CD4-positive, alpha-beta T cell treated with Interleukin-12 subunit alpha and Interleukin-12 subunit beta, for 1 hour (primary cell): ENCODE measurements at regions not wholly inside any gene's neighbourhood (a gene's known extent, or its start where the extent isn't known, plus 50 kb on each side); places are given as distances from the start of the nearest gene placed in this dataset.
"Not testable (repeated sequence)": the region's sequence is repeated elsewhere in the genome, so short reads cannot be mapped to it uniquely, and the experiment has no call there.

Experiments used
- DNase-seq: peaks from one replicate; pipeline ENCODE4 v3.0.0-alpha.2; 2020

DNA sequence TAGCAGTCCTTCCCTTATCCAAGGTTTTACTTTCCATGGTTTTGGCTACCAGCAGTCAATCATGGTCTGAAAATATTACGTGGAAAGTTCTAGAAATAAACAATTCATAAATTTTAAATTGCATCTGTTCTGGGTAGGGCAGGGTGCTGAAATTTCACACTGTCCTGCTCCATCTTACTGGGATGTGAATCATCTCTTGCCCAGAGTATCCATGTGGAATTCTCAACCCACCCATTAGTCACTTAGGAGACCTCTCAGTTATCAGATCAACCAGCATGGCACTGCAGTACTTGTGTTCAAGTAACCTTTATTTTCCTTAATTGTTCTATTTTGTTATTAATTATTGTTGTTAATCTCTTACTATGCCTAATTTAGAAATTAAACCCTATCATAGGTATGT, 202.8 kb upstream of the CPHXL start:
- DNase-seq, result no peak

DNA sequence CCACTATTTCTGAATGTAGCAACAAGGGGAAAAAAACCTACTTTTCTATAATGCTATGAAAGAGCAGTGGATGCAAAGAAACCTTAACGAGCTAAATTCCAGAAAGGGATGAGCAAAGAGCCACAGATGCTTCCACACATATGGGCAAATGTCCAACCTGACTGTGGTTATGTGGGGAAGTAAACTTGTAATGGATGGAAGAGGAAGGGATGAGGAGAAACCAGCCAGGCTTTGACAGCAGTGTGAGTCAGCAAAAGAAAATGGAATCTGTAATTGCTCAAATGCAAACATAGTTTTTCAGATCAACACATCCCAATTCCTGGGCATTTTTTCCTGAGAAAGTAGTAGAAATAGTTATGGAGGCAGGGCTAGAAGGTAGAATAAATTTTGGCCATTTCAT, 204.8 kb upstream of the CPHXL start:
- DNase-seq, result no peak

GRCh38 chr16:75931970-75932369, 205.7 kb upstream of the CPHXL start:
- no peak for DNase-seq

DNA sequence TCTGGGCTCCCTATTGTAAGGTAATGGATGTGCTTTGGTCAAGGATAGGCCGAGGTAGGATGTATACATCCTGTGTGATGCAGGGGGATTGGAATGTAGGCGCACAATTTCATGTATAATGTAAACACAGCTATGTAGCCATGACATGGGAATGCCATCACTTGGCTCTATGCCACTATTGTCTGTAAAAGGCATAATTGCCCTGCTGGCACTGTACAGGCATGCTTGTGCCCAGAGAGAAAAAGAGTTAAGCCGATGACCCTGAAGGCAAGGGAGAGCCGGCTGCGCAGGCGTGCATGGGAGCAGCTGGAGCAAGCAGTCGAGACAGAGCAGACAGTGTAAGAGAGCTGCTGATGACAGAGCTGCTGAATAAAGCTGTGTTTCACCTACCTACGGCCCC, 212.5 kb upstream of the CPHXL start:
- DNase-seq, result no peak

GRCh38 chr16:75942351-75942750, 216.1 kb upstream of the CPHXL start:
- no peak for DNase-seq

DNA sequence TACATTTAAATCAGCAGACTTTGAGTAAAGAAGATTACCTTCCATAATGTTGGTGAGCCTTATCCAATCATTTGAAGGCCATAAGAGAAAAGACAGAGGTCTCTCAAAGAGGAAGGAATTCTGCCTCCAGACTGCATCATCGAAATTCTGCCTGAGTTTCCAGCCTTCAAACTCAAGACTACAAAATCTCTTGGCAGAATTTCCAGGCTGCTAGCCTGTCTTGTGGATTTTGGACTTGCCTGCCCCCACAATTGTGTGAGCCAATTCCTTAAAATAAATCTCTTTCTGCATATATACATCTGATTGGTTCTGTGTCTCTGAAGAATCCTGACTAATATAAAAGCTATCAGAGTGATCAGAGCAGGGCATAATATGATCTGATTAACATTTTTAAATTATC, 216.6 kb upstream of the CPHXL start:
- DNase-seq, result no peak

DNA sequence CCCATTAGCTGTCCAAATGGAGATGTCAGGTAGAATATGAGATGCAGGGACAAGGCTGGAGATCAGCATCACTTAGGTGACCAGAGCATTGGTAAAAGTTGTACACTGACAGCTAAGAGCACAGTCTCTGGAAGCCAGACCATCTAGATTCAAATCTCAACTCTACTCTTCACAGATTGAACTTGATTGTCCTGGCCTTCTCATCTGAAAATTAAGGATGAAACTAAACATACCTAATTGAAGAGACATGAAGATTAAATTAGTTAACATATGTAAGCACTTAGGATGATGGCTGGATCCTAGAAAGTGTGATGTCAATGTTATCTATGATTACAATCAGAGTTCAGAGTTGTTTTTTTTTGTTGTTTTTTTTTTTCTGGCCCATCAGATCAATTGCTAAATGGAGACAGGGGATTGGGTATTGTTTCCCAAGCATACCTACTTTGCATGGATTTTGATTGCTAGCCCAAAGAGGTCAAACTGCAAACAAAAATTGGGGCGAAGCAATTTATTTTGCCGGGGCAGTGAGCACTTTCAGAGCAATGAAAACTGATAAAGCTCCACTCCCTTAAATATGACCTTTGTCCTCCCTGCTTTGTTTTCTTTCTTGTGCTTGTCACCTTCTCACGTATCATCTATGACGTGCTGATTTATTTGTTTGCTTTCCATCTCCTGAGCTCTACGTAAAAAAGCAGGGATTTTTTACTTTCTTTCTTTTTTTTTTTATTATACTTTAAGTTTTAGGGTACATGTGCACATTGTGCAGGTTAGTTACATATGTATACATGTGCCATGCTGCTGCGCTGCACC, 217.6 kb upstream of the CPHXL start:
- no peak for DNase-seq

DNA sequence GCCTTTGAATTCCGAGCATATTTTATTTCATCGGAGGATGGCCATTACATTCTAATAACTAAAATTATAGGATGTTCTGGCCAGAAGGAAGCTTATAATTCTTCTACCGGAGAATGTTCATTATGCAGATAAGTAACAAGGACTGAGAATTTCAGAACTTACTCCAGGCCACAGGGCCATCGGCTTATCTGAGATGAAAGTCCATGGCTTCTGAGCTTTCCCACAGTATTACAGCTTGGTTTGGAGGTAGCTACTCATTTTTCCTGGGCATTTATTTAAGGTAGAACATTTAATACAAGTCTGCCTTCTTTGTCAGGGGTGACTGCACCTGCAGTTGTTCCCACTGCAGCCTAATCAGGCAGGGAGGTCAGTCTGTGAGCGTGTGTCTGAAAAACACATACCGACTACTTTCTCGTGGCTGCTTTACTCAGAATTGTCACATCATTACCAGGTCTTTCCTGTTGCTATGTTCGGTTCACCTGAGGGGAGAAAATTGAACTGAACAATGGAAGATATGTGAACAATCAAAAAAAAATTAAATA, 219.7 kb upstream of the CPHXL start:
- no peak for DNase-seq

DNA sequence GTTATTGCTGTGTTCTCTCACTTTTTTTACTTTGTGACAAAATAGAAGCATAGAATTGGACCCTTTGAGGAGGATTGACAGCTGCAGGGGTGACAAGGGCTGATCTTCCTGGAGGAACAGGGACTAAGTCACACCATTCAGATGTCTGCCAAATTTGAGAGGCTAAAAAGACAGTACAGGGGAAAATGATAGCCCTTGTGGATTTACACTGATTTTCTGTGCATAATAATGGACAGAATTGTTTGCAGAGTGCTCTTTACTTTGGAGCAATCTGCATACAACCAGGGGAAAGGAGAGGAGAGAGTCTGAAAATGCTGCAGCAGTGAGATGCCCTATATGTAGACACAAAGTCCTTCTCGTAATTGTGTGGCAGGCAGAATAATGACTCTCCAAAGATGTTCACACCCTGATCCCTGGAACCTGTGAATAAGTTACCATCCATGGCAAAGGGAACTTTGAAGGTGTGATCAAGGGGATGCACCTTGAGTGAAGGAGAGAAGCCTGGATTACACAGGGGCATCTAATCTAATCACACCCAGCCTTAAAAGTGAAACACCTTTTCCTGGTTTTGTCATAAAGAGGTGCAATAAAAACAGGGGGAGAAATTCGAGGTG, 221.4 kb upstream of the CPHXL start:
- DNase-seq, result no peak

- no peak for DNase-seq
Measured at GRCh38 chr16:75948441-75948840, 222.2 kb upstream of the CPHXL start.

DNA sequence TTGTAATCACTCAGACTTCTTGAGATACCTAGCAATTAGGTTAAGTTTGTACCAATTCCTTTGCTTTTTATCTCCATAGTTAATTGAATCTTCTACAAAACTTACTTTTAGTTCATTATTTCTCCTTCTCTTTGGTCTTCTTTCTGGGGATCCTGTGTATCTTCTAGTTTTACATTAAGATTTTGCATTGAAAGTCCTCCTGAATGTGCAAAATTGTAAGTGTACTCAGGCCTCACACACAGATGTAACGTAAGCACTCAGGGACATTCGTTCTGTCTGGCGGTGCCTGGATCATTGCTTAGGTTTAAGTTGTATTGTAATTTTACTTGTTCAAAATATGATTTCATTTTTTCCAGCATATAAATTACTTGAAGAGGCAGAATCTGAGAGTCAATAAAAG, 222.6 kb upstream of the CPHXL start:
- no peak for DNase-seq

GRCh38 chr16:75952124-75952523, 225.8 kb upstream of the CPHXL start:
- no peak for DNase-seq

DNA sequence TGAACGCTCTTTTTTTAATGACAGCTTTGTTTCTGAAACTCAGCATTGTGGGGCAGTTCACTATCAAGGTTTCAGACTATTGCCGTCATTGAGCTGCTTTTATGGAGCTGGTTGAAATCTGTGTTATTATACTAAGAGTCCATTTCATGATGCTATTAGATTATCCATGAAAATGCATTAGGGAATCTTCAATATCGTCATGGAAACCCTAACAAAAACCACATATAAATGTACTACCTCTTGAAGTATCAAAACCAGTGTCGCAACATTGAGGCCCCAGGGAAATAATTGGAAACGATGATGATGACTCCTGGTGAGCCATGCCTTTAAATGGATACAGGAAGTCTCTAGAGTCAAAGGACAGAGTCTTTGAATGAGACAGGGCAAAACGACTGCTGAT, 231.6 kb upstream of the CPHXL start:
- DNase-seq, result no peak

- DNase-seq, result no peak
Measured at GRCh38 chr16:75965504-75966374, 239.4 kb upstream of the CPHXL start.

- not testable (repeated sequence) for DNase-seq
Measured at GRCh38 chr16:75969120-75969519, 242.8 kb upstream of the CPHXL start.

DNA sequence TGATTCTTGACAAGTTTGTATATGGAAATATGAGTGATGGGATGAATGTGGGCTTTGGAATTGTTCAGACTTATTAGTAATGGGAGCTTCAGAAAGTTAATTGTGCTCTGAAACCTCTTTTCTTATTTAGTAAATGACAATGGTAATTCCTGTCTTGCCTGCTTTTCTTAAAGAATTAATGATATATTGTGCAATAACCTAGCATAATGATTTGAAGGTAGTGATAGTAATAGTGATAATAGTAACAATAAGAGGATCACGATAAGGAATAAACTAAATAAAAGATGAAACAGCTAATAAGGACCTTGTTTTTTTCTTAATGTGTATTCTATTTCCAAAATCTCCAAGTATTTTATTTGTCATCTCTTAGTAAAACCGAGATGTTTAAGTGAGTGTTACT, 245.0 kb upstream of the CPHXL start:
- no peak for DNase-seq

GRCh38 chr16:75983296-75983695, 257.0 kb upstream of the CPHXL start:
- no peak for DNase-seq

- no peak for DNase-seq
Measured at GRCh38 chr16:75983741-75984381, 257.6 kb upstream of the CPHXL start.

GRCh38 chr16:75987323-75987722, 261.0 kb upstream of the CPHXL start:
- DNase-seq, result no peak

- DNase-seq, result no peak
Measured at GRCh38 chr16:75996491-75996890, 270.2 kb upstream of the CPHXL start.

DNA sequence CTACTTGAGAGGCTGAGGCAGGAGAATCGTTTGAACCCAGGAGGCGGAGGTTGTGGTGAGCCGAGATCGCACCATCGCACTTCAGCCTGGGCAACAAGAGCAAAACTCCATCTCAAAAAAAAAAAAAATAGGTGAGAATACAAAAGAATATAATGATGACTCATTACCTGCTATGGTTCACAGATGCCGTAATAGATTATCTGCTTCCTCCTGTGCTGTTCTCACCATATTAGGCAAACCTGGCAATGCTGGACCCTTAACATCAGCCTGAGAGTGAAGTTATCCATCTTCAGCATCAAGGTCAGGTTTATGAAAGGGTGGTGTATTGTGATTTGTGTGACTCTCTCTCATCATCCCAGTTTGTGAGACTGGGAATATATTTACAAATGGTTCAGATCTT, 271.3 kb upstream of the CPHXL start:
- DNase-seq, result no peak

GRCh38 chr16:76007645-76008044, 269.6 kb upstream of the CNTNAP4 start:
- DNase-seq, result no peak

GRCh38 chr16:76023835-76024234, 253.4 kb upstream of the CNTNAP4 start:
- DNase-seq, result no peak
